Natural killer cell (primary cell): ENCODE measurements at regions not wholly inside any gene's neighbourhood (a gene's known extent, or its start where the extent isn't known, plus 50 kb on each side); places are given as distances from the start of the nearest gene placed in this dataset.
A peak's percentile ranks its signal among the peaks of the same experiment; 100 is the strongest.

Source experiments
- ATAC-seq, 3 donors: fragments of 150-1000 bp in 2 of 3; fragments of 200-7000 bp in 1 of 3; cut with Tn5 transposase; 1 replicate in 1 of 3; 2 replicates in 2 of 3; pipeline ENCODE4 v1.10.0; 2021; ENCODE audit warnings: mild to moderate bottlenecking in 2 of 3, moderate library complexity in 2 of 3
- DNase-seq, 2 donors: peaks; one replicate each; pipeline versions ENCODE4 v3.0.0 to v3.0.0-alpha.2; 2013 to 2021; ENCODE audit warnings: mixed read lengths in 1 of 2
- H3K27ac ChIP-seq: one replicate; pipeline ENCODE4 v1.5.1; 2013; ENCODE audit warnings: mild to moderate bottlenecking, low read length
- H3K27me3 ChIP-seq: one replicate; pipeline ENCODE4 v1.6.1; 2013; ENCODE audit warnings: low read length; ENCODE audit not compliant: control insufficient read depth, insufficient read depth
- H3K36me3 ChIP-seq: one replicate; pipeline ENCODE4 v1.6.1; 2013; ENCODE audit warnings: low read length; ENCODE audit not compliant: control insufficient read depth, insufficient read depth
- H3K4me1 ChIP-seq: one replicate; pipeline ENCODE4 v1.6.1; 2013; ENCODE audit warnings: low read length; ENCODE audit not compliant: control insufficient read depth, insufficient read depth
- H3K4me3 ChIP-seq: one replicate; pipeline ENCODE4 v1.5.1; 2013; ENCODE audit warnings: low read length
- H3K9me3 ChIP-seq: one replicate; pipeline ENCODE4 v1.6.1; 2013; ENCODE audit warnings: low read length; ENCODE audit not compliant: control insufficient read depth, insufficient read depth
- H3K27ac Mint-ChIP-seq, 2 donors: one replicate each; pipeline ENCODE4 v1.8.0; 2022; ENCODE audit warnings: mild to moderate bottlenecking in 2 of 2, mixed read lengths in 2 of 2, moderate library complexity in 1 of 2
- H3K27me3 Mint-ChIP-seq, 2 donors: one replicate each; pipeline ENCODE4 v1.8.0; 2022; ENCODE audit warnings: low read depth in 2 of 2, mixed read lengths in 2 of 2
- H3K36me3 Mint-ChIP-seq: one replicate; pipeline ENCODE4 v1.8.0; 2022; ENCODE audit warnings: mixed read lengths
- H3K4me1 Mint-ChIP-seq, 2 donors: one replicate each; pipeline ENCODE4 v1.8.0; 2022; ENCODE audit warnings: mixed read lengths in 2 of 2
- H3K4me3 Mint-ChIP-seq: one replicate; pipeline ENCODE4 v1.8.0; 2022; ENCODE audit warnings: mild to moderate bottlenecking, moderate library complexity, mixed read lengths
- H3K9me3 Mint-ChIP-seq, 2 donors: one replicate each; pipeline ENCODE4 v1.8.0; 2022; ENCODE audit warnings: mixed read lengths in 2 of 2
- WGBS: methylation state at CpG from one replicate; pipeline ENCODE4 v1.1.7; 2013; ENCODE audit warnings: missing lambda C conversion rate; ENCODE audit not compliant: insufficient coverage; 5-methylcytosine and 5-hydroxymethylcytosine counted together
- intact Hi-C: fragments of 100-400 bp; cut with micrococcal nuclease; formaldehyde crosslinking; loops from one replicate; pipeline ENCODE4 v1.14.2; 2022
- TF ChIP-seq, protein P1 (sequence below): fragments of 200-600 bp; IDR thresholded peaks from one replicate; pipeline ENCODE4 v1.8.0; 2022; ENCODE audit warnings: antibody characterized with exemption

DNA sequence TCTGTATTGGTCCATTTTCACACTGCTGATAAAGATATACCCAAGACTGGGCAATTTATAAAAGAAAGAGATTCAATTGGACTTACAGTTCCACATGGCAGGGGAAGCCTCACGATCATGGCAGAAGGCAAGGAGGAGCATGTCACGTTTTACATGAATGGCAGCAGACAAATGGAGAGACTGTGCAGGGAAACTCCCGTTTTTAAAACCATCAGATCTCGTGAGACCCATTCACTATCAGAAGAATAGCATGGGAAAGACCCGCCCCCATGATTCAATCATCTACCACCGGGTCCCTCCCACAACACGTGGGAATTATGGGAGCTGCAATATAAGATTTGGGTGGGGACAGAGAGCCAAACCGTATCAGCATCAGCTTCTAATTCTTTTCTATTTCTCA lies 217.0 kb downstream of the ANAPC1 start:
- Mint-ChIP-seq H3K36me3 (no peaks in the 10 kb centered on the region), H3K4me1 (no peaks in the 10 kb centered on the region), H3K27me3 (no peaks in the 10 kb centered on the region), H3K4me3 (no peak overlapping the region), H3K9me3 (no peaks in the 10 kb centered on the region), H3K27ac (no peak overlapping the region)
- Histone ChIP-seq H3K36me3 (no peaks in the 10 kb centered on the region), H3K9me3 (no peaks in the 10 kb centered on the region), H3K27me3 (no peaks in the 10 kb centered on the region), H3K27ac (no peak overlapping the region), H3K4me3 (no peak overlapping the region), H3K4me1 (peaks cover 4% of the 10 kb centered on the region)
- intact Hi-C loops, result no loop called here
- TF ChIP-seq, protein P1, sequence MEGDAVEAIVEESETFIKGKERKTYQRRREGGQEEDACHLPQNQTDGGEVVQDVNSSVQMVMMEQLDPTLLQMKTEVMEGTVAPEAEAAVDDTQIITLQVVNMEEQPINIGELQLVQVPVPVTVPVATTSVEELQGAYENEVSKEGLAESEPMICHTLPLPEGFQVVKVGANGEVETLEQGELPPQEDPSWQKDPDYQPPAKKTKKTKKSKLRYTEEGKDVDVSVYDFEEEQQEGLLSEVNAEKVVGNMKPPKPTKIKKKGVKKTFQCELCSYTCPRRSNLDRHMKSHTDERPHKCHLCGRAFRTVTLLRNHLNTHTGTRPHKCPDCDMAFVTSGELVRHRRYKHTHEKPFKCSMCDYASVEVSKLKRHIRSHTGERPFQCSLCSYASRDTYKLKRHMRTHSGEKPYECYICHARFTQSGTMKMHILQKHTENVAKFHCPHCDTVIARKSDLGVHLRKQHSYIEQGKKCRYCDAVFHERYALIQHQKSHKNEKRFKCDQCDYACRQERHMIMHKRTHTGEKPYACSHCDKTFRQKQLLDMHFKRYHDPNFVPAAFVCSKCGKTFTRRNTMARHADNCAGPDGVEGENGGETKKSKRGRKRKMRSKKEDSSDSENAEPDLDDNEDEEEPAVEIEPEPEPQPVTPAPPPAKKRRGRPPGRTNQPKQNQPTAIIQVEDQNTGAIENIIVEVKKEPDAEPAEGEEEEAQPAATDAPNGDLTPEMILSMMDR, result no peak
- WGBS, result 98% methylated on average over 8 of the region's 8 CpGs
- no peak for ATAC-seq
- no peak for DNase-seq

DNA sequence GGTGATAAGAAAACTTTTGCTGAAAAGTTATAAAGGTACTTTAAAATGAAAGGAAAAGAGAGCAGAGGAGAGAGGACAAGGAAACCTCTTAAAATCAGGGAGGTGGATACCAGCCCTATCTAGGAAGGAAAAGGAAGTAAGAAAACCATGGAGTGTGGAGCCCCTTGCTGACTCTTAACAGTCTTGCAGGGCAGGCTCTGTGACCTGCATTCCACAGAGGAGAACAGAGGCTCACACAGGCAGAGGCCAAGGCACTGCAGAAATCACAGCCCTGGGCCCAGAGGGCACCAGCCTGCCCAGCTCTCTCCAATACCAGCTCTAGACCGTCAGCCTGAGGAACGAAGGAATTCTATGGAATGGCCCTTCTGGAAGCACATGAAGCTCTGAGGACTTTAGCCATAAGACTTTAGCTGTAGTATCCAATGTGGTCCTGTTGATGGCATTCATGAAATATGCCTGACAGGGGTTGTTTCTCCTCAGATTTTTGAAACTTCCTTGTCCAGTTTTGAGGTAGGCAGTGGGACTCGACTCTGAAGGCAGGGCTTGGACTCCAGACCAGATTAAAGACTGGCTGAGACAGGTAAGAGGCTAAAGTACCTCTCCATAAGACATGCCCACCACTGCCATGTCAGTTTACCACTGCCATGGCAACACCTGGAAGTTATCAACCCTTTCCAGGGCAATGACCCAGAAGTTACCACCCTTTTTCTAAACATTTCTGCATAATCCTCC lies 216.3 kb downstream of the ANAPC1 start:
- H3K4me1 Mint-ChIP-seq, result no peaks in the 10 kb centered on the region
- Histone ChIP-seq H3K36me3 (no peaks in the 10 kb centered on the region), H3K27ac (no peak overlapping the region), H3K4me3 (no peak overlapping the region), H3K27me3 (no peaks in the 10 kb centered on the region), H3K4me1 (peaks cover 2% of the 10 kb centered on the region), H3K9me3 (no peaks in the 10 kb centered on the region)
- intact Hi-C loops, result no loop called here
- no peak overlapping the region for H3K4me3 Mint-ChIP-seq
- H3K27me3 Mint-ChIP-seq, result no peaks in the 10 kb centered on the region
- TF ChIP-seq, protein P1, result no peak
- no peak for DNase-seq
- no peaks in the 10 kb centered on the region for H3K36me3 Mint-ChIP-seq
- WGBS, result 73% methylated on average over 3 of the region's 3 CpGs
- H3K9me3 Mint-ChIP-seq, result no peaks in the 10 kb centered on the region
- ATAC-seq, result peak in 1 of 3 donors; percentile 43
- no peak overlapping the region for H3K27ac Mint-ChIP-seq

DNA sequence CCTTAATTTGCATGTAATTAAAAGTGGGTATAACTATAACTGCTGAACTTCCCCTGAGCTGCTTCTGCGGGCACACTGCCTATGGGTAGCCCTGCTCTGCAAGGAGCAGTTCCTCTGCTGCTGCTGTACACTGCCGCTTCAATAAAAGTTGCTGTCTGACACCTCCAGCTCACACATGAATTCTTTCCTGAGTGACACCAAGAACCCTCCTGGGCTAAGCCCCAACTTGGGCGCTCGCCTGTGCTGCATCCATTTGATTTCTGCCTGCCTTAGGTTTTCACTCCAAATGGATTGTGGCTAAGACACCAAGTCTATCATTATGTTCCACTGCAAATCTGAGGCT lies 215.7 kb downstream of the ANAPC1 start:
- H3K9me3 Mint-ChIP-seq, result no peaks in the 10 kb centered on the region
- no peaks in the 10 kb centered on the region for H3K27me3 Mint-ChIP-seq
- no peak overlapping the region for H3K27ac Mint-ChIP-seq
- Histone ChIP-seq H3K27ac (no peak overlapping the region), H3K27me3 (no peaks in the 10 kb centered on the region), H3K4me1 (no peaks in the 10 kb centered on the region), H3K9me3 (no peaks in the 10 kb centered on the region), H3K36me3 (no peaks in the 10 kb centered on the region), H3K4me3 (no peak overlapping the region)
- WGBS, result 89% methylated on average over 4 of the region's 4 CpGs
- no peaks in the 10 kb centered on the region for H3K4me1 Mint-ChIP-seq
- ATAC-seq, result no peak
- intact Hi-C loops, result no loop called here
- no peak overlapping the region for H3K4me3 Mint-ChIP-seq
- TF ChIP-seq, protein P1, result no peak
- DNase-seq, result no peak
- no peaks in the 10 kb centered on the region for H3K36me3 Mint-ChIP-seq

DNA sequence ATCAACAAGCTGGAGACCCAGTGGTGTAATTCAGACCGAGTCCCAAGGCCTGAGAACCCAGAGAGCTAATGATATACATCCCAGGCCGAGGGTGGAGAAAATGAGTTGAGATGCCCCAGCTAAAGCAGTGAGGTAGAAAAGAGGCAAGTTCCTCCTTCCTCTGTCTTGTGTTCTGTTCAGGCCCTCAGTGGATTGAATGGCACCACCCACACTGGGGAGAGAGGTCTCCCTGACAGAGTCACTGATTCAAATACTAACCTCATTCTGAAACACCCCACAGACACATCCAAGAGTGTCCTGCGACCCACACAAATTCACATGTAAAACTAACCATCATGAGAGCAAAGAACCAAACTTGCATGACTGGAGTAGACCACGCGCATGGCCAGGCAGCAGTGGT lies 215.3 kb downstream of the ANAPC1 start:
- WGBS, result 81% methylated on average over 5 of the region's 5 CpGs
- no peak overlapping the region for H3K4me3 ChIP-seq
- no peaks in the 10 kb centered on the region for H3K4me1 ChIP-seq
- DNase-seq (no peak), ATAC-seq (no peak)
- TF ChIP-seq, protein P1, result no peak
- intact Hi-C loops, result no loop called here
- no peak overlapping the region for H3K27ac Mint-ChIP-seq
- no peaks in the 10 kb centered on the region for H3K36me3 Mint-ChIP-seq
- H3K36me3 ChIP-seq, result no peaks in the 10 kb centered on the region
- H3K27ac ChIP-seq, result no peak overlapping the region
- no peaks in the 10 kb centered on the region for H3K4me1 Mint-ChIP-seq
- H3K9me3 ChIP-seq, result no peaks in the 10 kb centered on the region
- peaks cover 0 to under 1% of the 10 kb centered on the region in 2 donors for H3K27me3 Mint-ChIP-seq
- H3K27me3 ChIP-seq, result no peaks in the 10 kb centered on the region
- H3K9me3 Mint-ChIP-seq, result no peaks in the 10 kb centered on the region
- no peak overlapping the region for H3K4me3 Mint-ChIP-seq
